GM18505 (cell line): ENCODE measurements at regions not wholly inside any gene's neighbourhood (a gene's known extent, or its start where the extent isn't known, plus 50 kb on each side); places are given as distances from the start of the nearest gene placed in this dataset.

ENCODE experiments used
- ATAC-seq: cut with Tn5 transposase; IDR thresholded peaks from one replicate; pipeline ENCODE4 v1.9.1; 2021; ENCODE audit not compliant: unreplicated experiment
- POLR2A ChIP-seq: IDR thresholded peaks from 4 replicates; pipeline ENCODE4 v1.6.1; 2011; ENCODE audit warnings: borderline replicate concordance; ENCODE audit not compliant: insufficient read depth, insufficient read length; ENCODE audit errors: extremely low read depth

DNA sequence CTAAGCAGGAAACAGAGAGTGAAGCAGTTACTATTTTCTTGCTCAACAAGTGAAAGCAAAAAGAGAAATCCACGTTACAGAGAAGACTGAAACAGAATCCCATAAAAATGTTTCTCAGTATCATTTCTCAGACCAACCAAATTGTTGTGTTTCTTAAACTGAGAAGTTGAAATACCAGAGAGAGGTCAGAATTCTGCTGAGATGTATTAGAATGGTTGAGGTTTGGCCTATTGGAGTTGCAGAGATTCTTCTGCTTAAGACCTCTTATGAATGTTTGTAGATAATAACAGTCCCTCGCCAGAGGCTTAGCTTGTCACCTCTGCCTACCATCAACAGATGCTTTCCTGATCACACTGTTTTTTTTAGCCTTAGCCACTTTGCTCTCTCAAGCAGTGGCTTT is 481.4 kb downstream of the TRIML1 start:
- ATAC-seq = no peak
- no peak for TF ChIP-seq POLR2A

DNA sequence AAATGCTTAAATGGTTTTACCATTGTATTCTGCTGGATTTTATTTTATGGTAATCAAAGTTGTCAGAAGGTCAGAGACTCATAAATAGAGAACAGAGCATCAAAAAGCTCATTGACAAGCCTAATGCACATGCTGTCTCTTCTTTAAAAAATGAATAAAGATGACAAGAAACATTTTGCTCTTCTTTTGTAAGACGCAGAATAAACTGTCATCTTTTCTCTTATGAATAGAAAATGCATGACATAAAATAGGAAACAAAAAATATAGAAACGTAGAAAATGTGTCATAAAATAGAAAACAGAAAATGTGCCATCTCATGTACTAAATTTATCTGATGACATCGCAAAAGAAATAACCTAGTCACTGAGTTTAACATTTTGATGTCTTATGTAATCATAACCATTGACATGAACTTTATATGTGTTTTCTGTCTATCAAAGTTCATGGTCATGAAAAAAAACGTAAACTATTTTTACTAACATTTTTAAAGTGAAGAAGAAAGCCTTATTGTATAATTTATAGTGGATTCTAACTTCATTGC is 484.1 kb downstream of the TRIML1 start:
- no peak for ATAC-seq
- no peak for TF ChIP-seq POLR2A

GRCh38 chr4:188624370-188624769 is 485.1 kb downstream of the TRIML1 start:
- no peak for TF ChIP-seq POLR2A
- no peak for ATAC-seq

- ATAC-seq = no peak
- TF ChIP-seq POLR2A = no peak
These were observed 488.7 kb downstream of the TRIML1 start for GRCh38 chr4:188627892-188628291.

DNA sequence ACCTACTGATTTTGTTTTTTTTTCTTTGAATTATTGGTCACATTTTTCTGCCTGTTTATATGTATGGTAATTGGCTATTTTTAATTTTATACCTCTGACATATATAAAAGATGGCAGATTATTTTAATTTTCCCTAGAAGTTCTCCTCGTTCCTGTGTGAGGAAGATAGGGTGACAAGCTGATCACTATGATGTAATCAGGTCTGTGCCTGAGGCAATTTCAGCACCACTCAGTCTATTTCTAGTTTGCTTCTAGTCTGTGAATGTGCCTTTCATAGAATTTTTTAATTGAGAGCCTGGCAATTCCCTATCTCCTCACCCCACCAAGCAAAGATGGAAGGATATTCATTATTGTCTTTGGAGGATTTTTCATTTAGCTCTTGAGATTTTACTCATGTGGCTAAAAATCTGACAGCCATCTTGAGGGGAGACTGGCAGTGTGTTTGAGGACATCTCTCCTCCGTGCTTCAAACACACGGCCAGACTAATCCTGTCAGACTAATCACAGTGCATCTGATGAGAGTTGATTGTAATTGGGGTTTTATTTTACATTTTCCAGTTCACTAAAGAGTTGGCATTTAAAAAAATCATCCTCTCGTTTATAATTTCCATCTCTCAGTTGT is 500.3 kb downstream of the TRIML1 start:
- no peak for ATAC-seq
- TF ChIP-seq POLR2A = no peak

GRCh38 chr4:188647820-188648370 is 508.7 kb downstream of the TRIML1 start:
- no peak for ATAC-seq
- no peak for TF ChIP-seq POLR2A

DNA sequence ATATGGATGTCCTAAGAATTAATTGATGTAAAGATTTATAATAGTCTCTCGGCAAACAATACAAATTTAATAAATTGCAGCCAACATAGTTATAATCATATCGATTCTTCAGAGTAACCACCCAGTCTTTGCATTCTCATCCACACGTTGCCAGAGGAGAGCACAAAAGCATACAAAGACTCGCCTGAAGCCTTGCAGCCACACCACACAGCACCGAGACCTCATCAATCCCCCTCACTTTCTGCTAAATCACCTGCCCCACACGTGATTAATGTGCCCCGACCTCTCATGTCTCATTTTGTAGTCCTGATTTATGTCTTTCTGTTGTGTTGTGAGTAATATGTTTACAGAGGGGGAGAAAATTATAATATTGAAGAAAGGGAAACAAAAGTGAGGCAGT is 510.4 kb downstream of the TRIML1 start:
- TF ChIP-seq POLR2A = no peak

DNA sequence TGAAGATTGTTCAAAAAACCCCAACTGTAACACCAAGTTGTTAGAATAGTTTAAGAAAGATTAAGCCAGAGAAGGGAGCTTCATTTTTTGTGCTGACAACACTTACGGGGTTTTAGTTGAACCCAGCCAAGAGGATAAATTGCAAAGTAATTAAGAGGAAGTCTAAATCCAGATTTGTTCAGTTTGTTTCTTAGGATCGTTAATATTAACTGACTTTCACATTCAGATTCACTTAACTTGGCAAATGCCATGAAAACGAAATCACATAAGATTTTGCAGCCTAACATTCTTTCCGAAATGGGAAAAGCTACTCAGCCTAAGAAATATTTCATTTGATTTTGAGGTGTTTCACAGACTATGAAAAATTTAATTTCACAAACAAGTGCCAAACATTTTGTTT is 511.3 kb downstream of the TRIML1 start:
- no peak for TF ChIP-seq POLR2A
- ATAC-seq = no peak

More for the DNA sequence above, 510.4 kb downstream of the TRIML1 start:
- no peak for ATAC-seq

DNA sequence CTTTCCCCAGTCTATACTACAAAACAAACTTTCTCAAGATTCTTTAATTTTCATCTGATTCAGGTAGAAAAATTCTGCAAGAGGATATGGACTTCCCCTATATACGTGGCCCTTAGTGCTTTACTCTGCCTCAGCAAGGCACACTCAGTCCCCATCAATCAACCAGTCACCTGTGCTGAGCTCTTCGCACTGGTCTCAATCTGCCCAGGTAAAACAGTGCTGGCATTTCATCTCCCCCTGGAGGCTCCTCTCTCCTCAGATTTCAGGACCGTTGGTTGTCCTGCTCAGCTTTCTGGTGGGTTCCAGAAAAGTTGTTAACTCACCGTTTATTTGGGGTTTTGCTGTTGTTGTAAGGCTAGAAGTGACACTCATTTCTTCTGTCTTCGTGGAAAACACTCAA is 518.1 kb downstream of the TRIML1 start:
- ATAC-seq = no peak
- no peak for TF ChIP-seq POLR2A

DNA sequence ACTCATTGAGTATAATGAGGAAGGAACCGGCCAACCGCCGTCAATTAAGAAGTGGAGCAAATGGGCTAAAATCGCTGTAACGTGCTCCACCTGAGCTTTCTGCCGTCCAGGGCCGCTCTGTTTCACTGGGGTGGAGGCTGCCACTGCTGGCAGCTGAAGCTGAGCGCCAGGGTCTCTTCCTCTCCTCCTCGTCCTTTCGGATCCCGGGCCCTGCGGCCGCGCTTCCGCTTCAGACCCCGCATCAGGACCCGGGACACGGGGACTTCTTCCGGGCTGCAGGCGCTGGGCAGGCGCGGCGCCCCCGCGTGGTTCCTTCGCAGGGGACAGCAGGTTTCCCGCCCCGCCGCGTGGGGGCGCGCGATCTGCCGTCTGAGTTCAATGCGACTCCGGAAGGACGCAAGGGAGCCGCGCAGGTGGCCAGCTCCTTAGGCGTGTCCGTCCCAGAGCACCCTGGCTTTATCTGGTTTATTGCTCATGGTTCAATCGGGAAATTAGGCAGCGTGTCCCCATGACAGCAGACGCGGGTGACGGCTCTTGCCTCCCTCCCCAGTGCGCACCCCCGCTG is 519.8 kb downstream of the TRIML1 start:
- ATAC-seq = no peak
- no peak for TF ChIP-seq POLR2A

- TF ChIP-seq POLR2A = no peak
- ATAC-seq = no peak
These were observed 521.6 kb downstream of the TRIML1 start for GRCh38 chr4:188660796-188661195.

- ATAC-seq = no peak
- TF ChIP-seq POLR2A = no peak
These were observed 522.3 kb downstream of the TRIML1 start for GRCh38 chr4:188661502-188661901.

GRCh38 chr4:188663369-188663768 is 524.1 kb downstream of the TRIML1 start:
- TF ChIP-seq POLR2A = no peak
- no peak for ATAC-seq
